Tibial nerve (tissue), 4 donors: ENCODE measurements at regions not wholly inside any gene's neighbourhood (a gene's known extent, or its start where the extent isn't known, plus 50 kb on each side); places are given as distances from the start of the nearest gene placed in this dataset.

Experiments
- CTCF ChIP-seq, 5 experiments: fragments of 200-600 bp in 3 of 5; fragments of 450-650 bp in 2 of 5; sonication (generic) in 3 of 5; IDR thresholded peaks; one replicate each; pipeline ENCODE4 v1.5.1; 2016 to 2019; ENCODE audit warnings: antibody characterized with exemption in 5 of 5, mild to moderate bottlenecking in 3 of 5, moderate library complexity in 2 of 5
- EP300 ChIP-seq, 2 donors: sonication (generic); formaldehyde crosslinking; IDR thresholded peaks; one replicate each; pipeline ENCODE4 v1.6.1; 2017; ENCODE audit warnings: antibody characterized with exemption in 2 of 2, mild to moderate bottlenecking in 1 of 2
- POLR2A ChIP-seq, 2 donors: fragments of 450-650 bp; IDR thresholded peaks; one replicate each; pipeline ENCODE4 v1.6.1; 2017; ENCODE audit warnings: antibody characterized with exemption in 2 of 2, mild to moderate bottlenecking in 2 of 2, moderate library complexity in 2 of 2

GRCh38 chr2:181367906-181368435 is 89.2 kb upstream of the ITGA4 start:
- TF ChIP-seq CTCF (IDR thresholded peaks at IDR 0.05) (no peak), POLR2A (IDR thresholded peaks at IDR 0.05) (no peak), EP300 (IDR thresholded peaks at IDR 0.05) (no peak)
